Naive thymus-derived CD8-positive, alpha-beta T cell (primary cell): ENCODE measurements at regions not wholly inside any gene's neighbourhood (a gene's known extent, or its start where the extent isn't known, plus 50 kb on each side); places are given as distances from the start of the nearest gene placed in this dataset.
"Not testable (repeated sequence)": the region's sequence is repeated elsewhere in the genome, so short reads cannot be mapped to it uniquely, and the experiment has no call there.

Experiments
- ATAC-seq, 2 donors: fragments of 150-1000 bp; cut with Tn5 transposase in 1 of 2; sonication (Bioruptor Pico), chemical (Tn5 transposase) in 1 of 2; 1 replicate in 1 of 2; 2 replicates in 1 of 2; pipeline ENCODE4 v1.10.0; 2021; ENCODE audit warnings: mild to moderate bottlenecking in 2 of 2, moderate library complexity in 2 of 2
- POLR2A ChIA-PET: fragments of 350-600 bp; sonication (Branson Sonifier 250); formaldehyde crosslinking; loops from one replicate; lab custom pipeline; 2021; ENCODE audit warnings: antibody characterized with exemption; lab: Charles Lee
- DNase-seq, 10 donors: peaks; one replicate each; pipeline versions ENCODE4 v3.0.0 to v3.0.0-alpha.2; 2020 to 2022
- H3K27ac Mint-ChIP-seq, 10 donors: one replicate each; pipeline ENCODE4 v1.8.0; 2020 to 2022; ENCODE audit warnings: mild to moderate bottlenecking in 10 of 10, mixed read lengths in 10 of 10, moderate library complexity in 4 of 10, inconsistent platforms in 1 of 10
- H3K27me3 Mint-ChIP-seq, 5 donors: one replicate each; pipeline ENCODE4 v1.8.0; 2021 to 2022; ENCODE audit warnings: mixed read lengths in 5 of 5
- H3K36me3 Mint-ChIP-seq, 3 donors: one replicate each; pipeline ENCODE4 v1.8.0; 2020 to 2022; ENCODE audit warnings: mixed read lengths in 3 of 3, mild to moderate bottlenecking in 2 of 3, inconsistent platforms in 1 of 3
- H3K4me1 Mint-ChIP-seq, 4 donors: one replicate each; pipeline ENCODE4 v1.8.0; 2021 to 2022; ENCODE audit warnings: mixed read lengths in 4 of 4
- H3K4me3 Mint-ChIP-seq, 10 donors: one replicate each; pipeline ENCODE4 v1.8.0; 2020 to 2022; ENCODE audit warnings: mild to moderate bottlenecking in 10 of 10, mixed read lengths in 10 of 10, moderate library complexity in 6 of 10, inconsistent platforms in 1 of 10
- H3K9me3 Mint-ChIP-seq, 9 donors: one replicate each; pipeline ENCODE4 v1.8.0; 2020 to 2022; ENCODE audit warnings: mixed read lengths in 9 of 9, mild to moderate bottlenecking in 3 of 9, inconsistent platforms in 1 of 9, moderate library complexity in 1 of 9

DNA sequence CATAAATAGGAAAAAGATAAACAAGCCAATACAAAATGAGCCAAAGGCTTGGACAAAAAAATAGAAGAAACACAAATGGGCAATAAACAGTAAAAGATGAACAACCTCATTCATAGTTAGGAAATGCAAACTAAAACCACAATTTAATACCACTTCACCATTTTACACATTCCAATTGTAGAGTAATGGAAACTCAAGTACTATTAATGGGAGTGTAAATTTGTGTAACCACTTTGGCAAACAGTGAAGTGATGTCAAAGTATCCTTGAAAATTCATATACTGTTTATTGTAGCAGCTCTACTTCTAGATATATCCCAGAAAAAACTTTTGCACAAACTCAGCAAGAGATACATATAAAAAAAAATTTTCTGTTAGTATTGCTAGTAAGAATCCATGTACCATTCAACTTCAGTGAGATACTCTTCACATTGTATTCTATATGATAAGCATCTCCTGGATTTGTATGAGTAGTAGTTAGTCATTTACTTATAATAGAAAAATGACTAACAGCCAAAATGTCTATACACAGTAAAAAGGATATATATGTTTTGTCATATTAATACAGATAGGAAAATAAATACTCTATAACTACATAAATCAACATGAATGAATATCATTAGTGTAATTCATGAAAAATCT lies 229.8 kb downstream of the DKK2 start:
- POLR2A ChIA-PET, result no interaction called here
- Mint-ChIP-seq H3K9me3 (peaks cover 0 to 2% (median 0%) of the 10 kb centered on the region in 9 donors), H3K4me1 (no peaks in the 10 kb centered on the region), H3K4me3 (no peak overlapping the region), H3K27ac (no peak overlapping the region), H3K27me3 (peaks cover 0 to 2% (median 0%) of the 10 kb centered on the region in 5 donors), H3K36me3 (no peaks in the 10 kb centered on the region)
- DNase-seq (no peak), ATAC-seq (no peak)

DNA sequence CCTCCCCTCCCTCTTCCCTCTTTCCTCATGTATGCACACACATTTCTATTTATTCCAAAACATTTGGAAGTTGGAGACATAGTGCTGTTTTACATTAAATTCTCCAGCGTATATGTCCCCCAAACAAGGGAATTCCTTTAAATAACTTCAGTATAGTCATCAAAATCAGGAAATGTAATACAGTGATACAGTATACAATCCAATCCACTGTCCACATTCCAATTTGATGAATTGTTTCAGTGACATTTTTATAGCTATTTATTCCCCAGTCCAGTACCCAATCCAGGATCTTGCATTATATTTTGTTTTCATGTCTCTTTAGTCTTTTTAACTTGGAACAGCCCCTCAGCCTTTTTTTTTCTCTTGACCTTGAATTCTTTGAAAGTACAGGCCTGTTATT lies 233.0 kb downstream of the DKK2 start:
- H3K36me3 Mint-ChIP-seq, result no peaks in the 10 kb centered on the region
- no peak overlapping the region for H3K4me3 Mint-ChIP-seq
- H3K4me1 Mint-ChIP-seq, result no peaks in the 10 kb centered on the region
- ATAC-seq (no peak), DNase-seq (no peak)
- peaks cover 0 to 2% (median 0%) of the 10 kb centered on the region in 5 donors for H3K27me3 Mint-ChIP-seq
- POLR2A ChIA-PET, result no interaction called here
- H3K27ac Mint-ChIP-seq, result no peak overlapping the region
- H3K9me3 Mint-ChIP-seq, result peaks cover 0 to 3% (median 0%) of the 10 kb centered on the region in 9 donors

DNA sequence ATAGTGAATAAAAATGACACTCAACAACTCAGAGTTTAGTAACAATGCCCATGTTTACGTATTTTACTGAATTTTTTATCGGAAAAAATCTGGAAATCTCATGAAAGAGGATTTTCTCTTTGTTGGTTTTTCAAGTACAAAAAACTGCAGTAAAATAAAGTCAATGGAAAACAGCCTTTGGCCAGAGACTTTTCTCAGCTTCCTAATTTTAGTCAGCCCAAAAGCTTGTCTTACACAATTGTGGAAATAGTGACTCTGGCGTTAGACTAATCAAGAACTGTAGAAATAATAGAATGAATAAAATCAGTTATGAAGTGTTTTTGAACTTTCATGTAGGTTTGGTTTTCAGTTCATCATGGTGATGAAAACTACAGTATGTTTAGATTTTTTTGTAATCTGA lies 234.7 kb downstream of the DKK2 start:
- Mint-ChIP-seq H3K27ac (no peak overlapping the region), H3K4me3 (no peak overlapping the region), H3K9me3 (peaks cover 0 to 3% (median 0%) of the 10 kb centered on the region in 9 donors), H3K4me1 (no peaks in the 10 kb centered on the region), H3K27me3 (peaks cover 0 to 2% (median 0%) of the 10 kb centered on the region in 5 donors), H3K36me3 (no peaks in the 10 kb centered on the region)
- DNase-seq (no peak), ATAC-seq (no peak)
- POLR2A ChIA-PET, result no interaction called here

- Mint-ChIP-seq H3K27me3 (no peaks in the 10 kb centered on the region), H3K9me3 (peaks cover 0 to 11% (median 0%) of the 10 kb centered on the region in 9 donors), H3K27ac (no peak overlapping the region), H3K4me3 (no peak overlapping the region), H3K36me3 (no peaks in the 10 kb centered on the region), H3K4me1 (no peaks in the 10 kb centered on the region)
- no peak for ATAC-seq
- POLR2A ChIA-PET, result no interaction called here
- no peak for DNase-seq
These were observed 239.2 kb downstream of the DKK2 start for GRCh38 chr4:106796876-106797275.

GRCh38 chr4:106795326-106795725 lies 240.8 kb downstream of the DKK2 start:
- Mint-ChIP-seq H3K36me3 (no peaks in the 10 kb centered on the region), H3K4me3 (no peak overlapping the region), H3K27me3 (no peaks in the 10 kb centered on the region), H3K4me1 (no peaks in the 10 kb centered on the region), H3K9me3 (peaks cover 0 to 12% (median 3%) of the 10 kb centered on the region in 9 donors), H3K27ac (no peak overlapping the region)
- DNase-seq (no peak), ATAC-seq (no peak)
- POLR2A ChIA-PET, result no interaction called here

- H3K4me3 Mint-ChIP-seq, result no peak overlapping the region
- no peak for ATAC-seq
- H3K36me3 Mint-ChIP-seq, result no peaks in the 10 kb centered on the region
- no peak for DNase-seq
- POLR2A ChIA-PET, result no interaction called here
- H3K4me1 Mint-ChIP-seq, result no peaks in the 10 kb centered on the region
- H3K27ac Mint-ChIP-seq, result no peak overlapping the region
- H3K27me3 Mint-ChIP-seq, result no peaks in the 10 kb centered on the region
- H3K9me3 Mint-ChIP-seq, result peaks cover 0 to 23% (median 5%) of the 10 kb centered on the region in 9 donors
These were observed 242.2 kb downstream of the DKK2 start for GRCh38 chr4:106793933-106794332.

DNA sequence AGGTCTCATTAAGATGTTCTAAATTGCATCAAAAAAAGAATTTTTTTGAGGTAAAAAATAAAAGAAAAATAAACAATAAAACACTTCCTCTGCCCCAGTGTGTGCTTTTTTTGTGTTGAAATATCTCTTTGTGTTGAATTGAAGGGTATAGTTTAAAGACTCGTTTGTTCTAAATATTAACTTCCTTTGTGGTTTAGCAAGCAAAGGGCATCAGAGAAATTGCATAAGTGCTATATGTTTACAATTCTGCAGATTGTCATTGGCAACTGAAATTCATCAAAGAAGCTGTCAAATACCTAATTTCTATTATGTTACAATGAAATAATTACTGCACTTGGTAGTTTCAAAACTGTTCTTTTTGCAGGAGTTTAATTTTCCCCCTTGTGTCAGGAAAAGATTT lies 260.5 kb downstream of the DKK2 start:
- H3K27me3 Mint-ChIP-seq, result no peaks in the 10 kb centered on the region
- no peak for DNase-seq
- peaks cover 0 to 15% (median 4%) of the 10 kb centered on the region in 9 donors for H3K9me3 Mint-ChIP-seq
- no peaks in the 10 kb centered on the region for H3K36me3 Mint-ChIP-seq
- POLR2A ChIA-PET, result no interaction called here
- H3K4me1 Mint-ChIP-seq, result no peaks in the 10 kb centered on the region
- no peak overlapping the region for H3K4me3 Mint-ChIP-seq
- no peak overlapping the region for H3K27ac Mint-ChIP-seq
- ATAC-seq, result no peak

GRCh38 chr4:106774055-106774454 lies 262.1 kb downstream of the DKK2 start:
- H3K27ac Mint-ChIP-seq, POLR2A ChIA-PET, H3K36me3 Mint-ChIP-seq, H3K27me3 Mint-ChIP-seq, ATAC-seq, H3K4me3 Mint-ChIP-seq, H3K4me1 Mint-ChIP-seq, DNase-seq: not testable (repeated sequence)
- peaks cover 0 to 29% (median 8%) of the 10 kb centered on the region in 9 donors for H3K9me3 Mint-ChIP-seq

- Mint-ChIP-seq H3K9me3 (peaks cover 0 to 30% (median 5%) of the 10 kb centered on the region in 9 donors), H3K4me1 (no peaks in the 10 kb centered on the region), H3K4me3 (no peak overlapping the region), H3K27ac (no peak overlapping the region), H3K27me3 (no peaks in the 10 kb centered on the region), H3K36me3 (no peaks in the 10 kb centered on the region)
- no peak for DNase-seq
- ATAC-seq, result no peak
- POLR2A ChIA-PET, result no interaction called here
These were observed 262.8 kb downstream of the DKK2 start for GRCh38 chr4:106773076-106773905.

DNA sequence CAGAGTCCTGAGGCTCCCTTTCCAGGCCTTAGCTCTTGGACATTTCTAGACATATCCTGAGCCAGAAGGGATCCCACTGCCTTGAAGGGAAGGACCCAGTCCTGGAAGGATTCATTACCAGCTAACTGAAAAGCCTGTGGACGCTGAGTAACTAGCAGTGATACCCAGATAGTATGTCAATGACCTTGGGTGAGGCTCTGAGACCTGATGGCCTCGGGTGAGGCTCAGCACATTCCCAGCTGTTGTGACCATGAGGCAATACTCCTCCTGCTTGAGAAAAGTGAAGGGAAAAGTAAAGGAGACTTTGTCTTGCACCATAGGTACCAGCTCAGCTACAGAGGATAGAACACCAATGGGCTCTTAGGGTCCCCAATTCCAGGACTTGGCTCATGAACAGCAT lies 268.1 kb downstream of the DKK2 start:
- Mint-ChIP-seq H3K4me1 (no peaks in the 10 kb centered on the region), H3K27ac (no peak overlapping the region), H3K4me3 (no peak overlapping the region), H3K36me3 (no peaks in the 10 kb centered on the region), H3K27me3 (no peaks in the 10 kb centered on the region), H3K9me3 (peaks cover 0 to 25% (median 5%) of the 10 kb centered on the region in 9 donors)
- ATAC-seq (no peak), DNase-seq (no peak)
- POLR2A ChIA-PET, result no interaction called here

- Mint-ChIP-seq H3K27me3 (no peaks in the 10 kb centered on the region), H3K9me3 (peaks cover 0 to 20% (median 5%) of the 10 kb centered on the region in 9 donors), H3K36me3 (no peaks in the 10 kb centered on the region), H3K4me1 (no peaks in the 10 kb centered on the region), H3K27ac (no peak overlapping the region), H3K4me3 (no peak overlapping the region)
- no peak for DNase-seq
- POLR2A ChIA-PET, result no interaction called here
- ATAC-seq, result no peak
These were observed 269.6 kb downstream of the DKK2 start for GRCh38 chr4:106766519-106766918.

- Mint-ChIP-seq H3K27me3 (no peaks in the 10 kb centered on the region), H3K4me1 (no peaks in the 10 kb centered on the region), H3K27ac (no peak overlapping the region), H3K36me3 (no peaks in the 10 kb centered on the region), H3K4me3 (no peak overlapping the region), H3K9me3 (peaks cover 0 to 19% (median 4%) of the 10 kb centered on the region in 9 donors)
- no peak for DNase-seq
- ATAC-seq, result no peak
- POLR2A ChIA-PET, result no interaction called here
These were observed 271.3 kb downstream of the DKK2 start for GRCh38 chr4:106764774-106765173.

DNA sequence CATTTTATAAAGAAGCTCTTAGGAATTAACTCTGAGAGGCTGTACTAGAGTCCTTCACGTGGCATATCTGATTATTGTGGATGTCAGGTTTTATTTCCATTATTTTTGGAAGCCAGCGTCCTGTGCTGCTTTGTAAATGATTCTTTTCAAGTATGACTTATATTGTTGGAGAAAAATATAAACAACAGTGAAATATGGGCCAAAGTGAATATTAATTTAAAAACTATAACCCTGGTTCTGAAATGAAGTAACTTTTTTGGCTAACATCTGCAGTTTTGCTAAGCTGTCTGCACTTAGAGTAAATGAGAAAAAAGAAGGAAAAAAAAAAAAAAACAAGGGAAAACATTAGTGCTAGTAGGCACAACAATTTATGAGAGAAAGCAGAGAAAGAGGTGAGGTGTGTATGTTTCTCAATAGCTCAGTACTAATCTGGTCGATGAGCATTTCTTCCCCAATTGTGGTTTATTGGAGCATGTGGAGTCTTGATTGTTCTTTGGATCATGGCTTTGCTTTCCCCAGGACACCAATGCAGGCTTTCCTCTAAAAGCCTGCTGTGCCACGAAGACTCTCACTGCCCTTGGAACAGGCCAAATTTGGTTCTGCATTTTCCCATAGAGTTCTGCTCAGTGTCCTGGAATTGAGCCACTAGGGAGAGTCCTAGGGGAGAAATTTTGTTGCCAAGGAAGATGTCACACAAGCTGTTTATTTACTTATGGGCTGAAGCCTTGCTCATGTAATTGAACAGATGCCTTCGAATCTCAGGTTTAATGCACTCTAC lies 273.3 kb downstream of the DKK2 start:
- Mint-ChIP-seq H3K4me1 (no peaks in the 10 kb centered on the region), H3K36me3 (no peaks in the 10 kb centered on the region), H3K27me3 (no peaks in the 10 kb centered on the region), H3K9me3 (peaks cover 0 to 2% (median 0%) of the 10 kb centered on the region in 9 donors), H3K27ac (no peak overlapping the region), H3K4me3 (no peak overlapping the region)
- POLR2A ChIA-PET, result no interaction called here
- no peak for ATAC-seq
- no peak for DNase-seq
